ENCODE measurements at regions not wholly inside any gene's neighbourhood (a gene's known extent, or its start where the extent isn't known, plus 50 kb on each side); places are given as distances from the start of the nearest gene placed in this dataset.

- TF ChIP-seq CTCF (conservative IDR thresholded peaks at IDR 0.05; ENCODE audit: low read length), result no peak
- TF ChIP-seq EZH2phosphoT487 (IDR thresholded peaks at IDR 0.05; ENCODE audit: borderline replicate concordance), result no peak
These were observed 324.7 kb upstream of the USP24 start for GRCh38 chr1:55539652-55540512.

Data from Loucy (cell line).